HG03159 (cell line): ENCODE measurements at regions not wholly inside any gene's neighbourhood (a gene's known extent, or its start where the extent isn't known, plus 50 kb on each side); places are given as distances from the start of the nearest gene placed in this dataset.

Experiments used
- ATAC-seq: cut with Tn5 transposase; IDR thresholded peaks from one replicate; pipeline ENCODE4 v1.9.1; 2021; ENCODE audit warnings: mild to moderate bottlenecking, moderate library complexity; ENCODE audit not compliant: unreplicated experiment

DNA sequence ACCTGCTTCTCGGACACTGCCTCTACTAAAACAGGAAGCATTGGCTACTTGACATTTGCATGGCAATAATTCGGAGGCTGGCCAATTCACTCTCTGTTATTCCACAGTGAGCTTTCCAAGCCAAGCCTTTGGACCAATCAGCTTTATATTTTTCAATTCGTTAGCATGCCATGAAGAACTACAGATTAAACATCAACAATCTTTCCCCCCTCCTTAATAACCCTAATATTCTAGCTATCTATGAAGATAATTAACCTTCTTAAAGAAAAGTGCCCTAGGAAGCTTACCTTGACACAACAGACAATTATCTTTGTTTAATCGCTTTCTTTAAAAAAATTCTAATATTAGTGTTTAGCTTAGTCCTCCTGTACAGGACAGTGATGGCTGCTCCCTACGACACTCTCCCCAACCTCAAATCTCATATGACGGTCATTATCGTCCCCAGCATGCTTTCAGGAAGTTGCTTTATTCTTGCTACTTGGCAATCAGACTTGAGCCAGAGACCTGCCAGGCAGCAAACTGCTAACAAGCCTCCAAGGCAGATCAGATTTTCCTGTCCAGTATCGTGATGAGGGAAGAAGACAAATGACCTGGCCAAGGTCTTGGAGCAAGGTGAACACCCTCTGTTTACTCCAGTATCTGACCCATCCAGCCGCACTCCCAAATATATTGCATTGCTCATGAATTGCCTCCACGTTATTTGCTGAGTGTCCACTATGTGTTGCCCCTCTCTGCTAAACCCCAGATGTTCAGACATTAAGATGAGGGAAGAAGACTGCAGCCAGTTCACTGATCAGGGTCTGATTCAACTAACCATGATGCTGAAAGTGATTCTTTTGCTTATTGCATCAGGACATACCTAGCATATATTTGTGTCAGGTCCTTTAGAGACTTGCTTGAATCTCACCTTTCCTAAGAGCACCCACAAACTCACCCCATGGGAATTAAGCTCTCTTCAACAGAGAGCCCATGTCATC, 68.1 kb upstream of the LPP start:
- ATAC-seq = no peak

DNA sequence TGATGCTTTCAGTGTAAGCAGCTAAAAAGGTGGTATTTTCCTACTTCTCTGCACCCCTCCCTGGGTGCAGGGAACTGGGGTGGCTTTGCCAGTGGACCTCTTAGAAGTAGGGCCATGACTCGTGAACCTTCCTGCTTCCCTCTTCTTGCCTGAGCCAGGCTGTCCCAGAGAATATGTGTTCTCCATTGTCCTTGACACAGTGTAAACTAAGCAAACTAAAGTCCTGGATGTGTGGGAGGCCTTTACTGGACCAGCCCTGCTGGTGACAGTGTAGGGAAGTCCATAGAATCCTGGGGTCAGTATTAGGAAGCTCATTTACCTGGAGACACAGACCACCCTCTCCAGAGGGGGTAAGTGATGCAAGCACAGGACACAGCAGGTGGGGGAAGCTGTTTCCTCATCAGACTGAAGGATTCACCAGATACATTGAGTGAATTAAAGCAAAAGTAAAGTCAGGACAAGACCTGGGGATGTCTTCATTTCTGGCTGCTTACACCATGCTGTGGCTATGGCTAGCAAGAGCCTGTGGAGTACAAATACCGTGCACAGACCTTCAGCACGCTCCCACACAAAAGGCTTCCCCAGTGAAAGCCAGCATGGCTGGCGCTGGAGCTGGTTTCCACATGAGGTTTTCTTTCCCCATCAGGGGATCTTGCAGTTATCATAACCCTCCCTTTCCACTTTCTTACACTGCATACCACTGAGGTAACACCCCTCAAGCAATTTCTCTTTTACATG, 64.8 kb upstream of the LPP start:
- ATAC-seq = no peak

- no peak for ATAC-seq
These were observed 63.2 kb upstream of the LPP start for GRCh38 chr3:188090620-188091309.

DNA sequence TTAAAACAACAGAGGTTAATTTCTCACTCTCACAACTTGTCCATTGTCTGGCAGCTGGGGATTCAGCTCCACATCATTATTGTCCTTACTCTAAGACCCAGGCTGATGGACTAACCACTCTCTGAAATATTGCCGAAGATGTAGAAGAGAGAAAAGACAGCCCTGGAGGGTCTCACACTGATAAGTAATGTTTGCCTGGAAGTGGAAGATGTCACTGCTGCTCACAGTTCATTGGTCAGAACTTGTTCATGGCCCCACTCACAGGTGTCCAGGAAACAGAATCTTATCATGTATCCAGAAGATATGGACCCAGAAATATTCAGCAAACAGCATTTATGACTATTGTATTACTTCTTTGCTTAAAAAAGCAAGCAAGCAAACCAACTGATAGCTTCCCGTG, 62.2 kb upstream of the LPP start:
- ATAC-seq = no peak

DNA sequence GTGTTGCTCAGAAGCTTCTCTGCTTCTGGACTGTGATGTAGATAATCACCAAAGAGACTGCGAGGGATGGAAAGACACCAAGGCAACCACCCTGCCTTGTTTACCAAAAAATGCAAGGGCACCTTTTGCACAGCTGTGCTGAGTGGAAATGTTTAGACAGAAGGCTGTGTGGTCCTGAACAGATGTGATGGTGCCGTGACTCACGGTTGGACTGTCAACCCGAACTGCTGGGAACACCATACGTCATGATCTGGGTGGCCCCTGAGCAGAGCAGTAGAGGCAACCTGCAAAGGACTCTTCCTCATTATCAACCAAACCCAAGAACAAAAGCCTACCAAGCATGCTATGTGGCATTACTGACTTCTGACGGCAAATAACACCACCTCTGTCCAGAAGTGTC, 61.3 kb upstream of the LPP start:
- ATAC-seq = no peak

DNA sequence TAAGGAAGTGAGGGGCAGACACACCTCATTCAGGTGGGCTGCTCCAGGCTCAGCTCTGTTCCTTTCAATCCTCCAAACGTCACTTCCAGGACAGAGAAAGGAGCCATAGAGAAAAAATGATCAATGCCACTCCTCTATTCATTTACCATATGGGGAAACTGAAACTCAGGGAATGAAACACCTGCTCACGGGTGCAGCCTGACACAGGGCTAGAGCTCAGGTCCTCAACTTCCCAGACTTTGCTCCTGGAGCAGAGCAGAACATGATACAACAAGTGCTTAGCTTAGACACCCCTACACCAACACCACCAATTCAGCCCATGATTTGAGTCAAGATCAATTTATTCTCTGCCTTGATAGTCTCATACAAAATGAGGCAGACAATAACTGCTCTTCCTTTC, 58.5 kb upstream of the LPP start:
- no peak for ATAC-seq

DNA sequence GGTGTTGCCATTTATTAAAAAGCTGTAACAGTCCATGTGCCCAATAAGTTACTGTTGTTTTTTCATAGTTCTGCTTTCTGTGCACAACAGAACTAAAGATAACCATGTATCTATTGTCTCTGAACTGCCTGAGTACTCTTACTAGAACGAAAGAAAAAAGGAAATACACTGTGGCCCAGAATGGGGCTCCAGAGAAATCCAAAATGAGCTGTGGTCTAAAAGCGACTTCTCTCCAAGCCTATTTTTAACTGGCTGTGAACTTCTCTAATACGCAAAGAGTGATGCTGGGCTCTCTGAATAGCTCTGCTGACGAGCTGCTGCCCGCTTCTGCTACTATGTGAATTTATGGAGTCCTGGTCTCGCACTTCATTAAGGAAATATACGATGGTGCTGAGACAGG, 56.2 kb upstream of the LPP start:
- ATAC-seq = no peak

DNA sequence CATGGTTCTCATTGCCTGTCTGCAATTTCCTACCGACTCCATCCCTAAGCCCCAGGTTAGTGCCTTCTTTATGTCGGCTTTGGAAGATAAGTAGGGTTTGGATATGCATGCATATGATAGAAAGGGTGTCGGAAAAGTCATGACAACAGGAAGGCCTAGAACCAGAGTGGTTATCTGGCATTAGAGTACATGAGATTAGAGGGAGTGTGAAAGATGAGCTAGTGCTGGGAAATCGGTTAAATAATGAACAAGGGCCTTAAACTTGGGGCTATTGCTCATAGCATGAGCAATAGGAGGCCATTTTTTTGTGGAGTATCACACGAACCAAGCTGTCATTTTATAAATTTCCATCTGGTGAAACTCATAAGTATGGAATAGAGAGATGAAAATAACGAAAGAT, 54.0 kb upstream of the LPP start:
- no peak for ATAC-seq

DNA sequence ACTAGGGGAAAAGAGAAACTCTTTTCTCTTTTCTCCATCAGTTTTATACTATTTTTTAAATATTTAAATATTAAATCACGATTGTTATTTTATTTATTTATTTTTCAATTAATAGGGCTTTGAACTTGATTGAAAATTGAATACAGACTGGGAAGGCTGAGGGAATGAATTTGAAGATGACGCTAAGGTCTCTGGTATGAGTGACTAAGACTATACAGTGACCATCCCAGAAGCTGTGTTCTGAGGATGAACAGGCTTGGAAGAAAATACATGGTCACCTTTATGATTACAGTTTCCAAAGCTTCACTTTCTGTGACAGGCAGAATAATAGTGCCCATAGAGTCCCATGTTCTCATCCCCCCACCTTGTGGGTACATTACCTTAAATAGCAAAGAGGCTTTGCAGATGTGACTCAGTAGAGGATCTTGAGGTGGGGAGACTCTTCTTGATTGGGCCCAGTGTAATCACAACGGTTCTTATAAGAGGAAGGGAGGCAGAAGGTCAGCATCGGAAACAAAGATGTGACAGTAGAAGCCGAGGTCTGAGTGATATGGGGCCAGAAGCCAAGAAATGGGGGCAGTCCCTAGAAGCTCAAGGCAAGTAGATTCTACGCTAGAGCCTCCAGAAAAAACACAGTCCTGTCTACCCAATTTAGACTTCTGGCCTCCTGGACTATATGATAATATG, 51.0 kb upstream of the LPP start:
- no peak for ATAC-seq

GRCh38 chr3:188104050-188104449, 49.9 kb upstream of the LPP start:
- ATAC-seq = no peak
